ENCODE measurements at regions not wholly inside any gene's neighbourhood (a gene's known extent, or its start where the extent isn't known, plus 50 kb on each side); places are given as distances from the start of the nearest gene placed in this dataset.

DNA sequence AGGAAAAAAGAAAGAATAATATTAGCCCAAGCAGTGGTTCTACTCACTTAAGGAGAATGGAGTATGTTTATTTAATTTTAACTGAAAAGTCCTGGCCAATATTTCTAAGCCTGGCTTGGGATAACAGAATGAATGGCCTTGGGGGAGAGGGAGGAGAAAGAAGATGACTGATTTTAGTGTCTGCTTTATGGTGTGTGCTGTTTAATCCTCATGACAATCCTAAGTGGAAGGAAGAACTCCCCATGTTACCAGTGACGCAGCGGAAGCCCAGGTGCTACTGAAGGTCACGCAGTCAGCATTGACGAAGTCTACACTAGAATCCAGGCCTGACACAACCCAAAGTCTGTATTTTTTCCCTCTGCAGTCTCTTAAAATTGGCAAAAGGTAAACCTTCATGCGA lies 50.5 kb downstream of the PALM2AKAP2 start:
- DNase-seq, result no peak
- ChIA-PET POLR2A (no interaction called here), CTCF (no interaction called here)
- Mint-ChIP-seq H3K4me1 (no peaks in the 10 kb centered on the region), H3K4me3 (no peak overlapping the region), H3K27ac (no peak overlapping the region), H3K36me3 (no peaks in the 10 kb centered on the region), H3K9me3 (no peaks in the 10 kb centered on the region), H3K27me3 (peaks cover 6 to 9% of the 10 kb centered on the region in 2 donors)
- H3K4me1 ChIP-seq (ENCODE audit: control insufficient read depth in 1 of 2, extremely low read depth in 1 of 2, insufficient read depth in 2 of 2, low read length in 2 of 2), result no peaks in the 10 kb centered on the region
- ATAC-seq (replicated peaks in 1 of 4), result no peak
- H3K9me3 ChIP-seq, result no peaks in the 10 kb centered on the region
- no peak overlapping the region for H3K4me3 ChIP-seq (ENCODE audit: control insufficient read depth in 1 of 2, extremely low read depth in 1 of 2, low read length in 1 of 2)
- no peaks in the 10 kb centered on the region for H3K36me3 ChIP-seq (ENCODE audit: control insufficient read depth in 2 of 2, extremely low read depth in 1 of 2, insufficient read depth in 1 of 2, low read length in 1 of 2)
- WGBS (ENCODE audit: insufficient coverage), result no CpG with 5 or more reads among the region's 5 CpGs
- H3K27ac ChIP-seq (ENCODE audit: low read length), result no peak overlapping the region
- peaks cover 0 to 7% of the 10 kb centered on the region in 2 experiments for H3K27me3 ChIP-seq (replicated peaks in 1 of 2; ENCODE audit: control insufficient read depth in 2 of 2, extremely low read depth in 1 of 2, insufficient read depth in 2 of 2, low read length in 1 of 2)

GRCh38 chr9:109831998-109832658 lies 52.1 kb downstream of the PALM2AKAP2 start:
- no peaks in the 10 kb centered on the region for H3K9me3 ChIP-seq
- peaks cover 11 to 19% of the 10 kb centered on the region in 2 donors for H3K27me3 Mint-ChIP-seq
- peaks cover 0 to 7% of the 10 kb centered on the region in 2 experiments for H3K27me3 ChIP-seq (replicated peaks in 1 of 2; ENCODE audit: control insufficient read depth in 2 of 2, extremely low read depth in 1 of 2, insufficient read depth in 2 of 2, low read length in 1 of 2)
- no peaks in the 10 kb centered on the region for H3K9me3 Mint-ChIP-seq
- H3K27ac ChIP-seq (ENCODE audit: low read length), result no peak overlapping the region
- H3K36me3 ChIP-seq (ENCODE audit: control insufficient read depth in 2 of 2, extremely low read depth in 1 of 2, insufficient read depth in 1 of 2, low read length in 1 of 2), result no peaks in the 10 kb centered on the region
- ChIA-PET POLR2A (no interaction called here), CTCF (no interaction called here)
- H3K4me3 Mint-ChIP-seq, result no peak overlapping the region
- H3K36me3 Mint-ChIP-seq, result no peaks in the 10 kb centered on the region
- WGBS (ENCODE audit: insufficient coverage), result 100% methylated on average over 1 of the region's 6 CpGs
- DNase-seq (no peak), ATAC-seq (replicated peaks in 1 of 4) (no peak)
- H3K4me1 Mint-ChIP-seq, result no peaks in the 10 kb centered on the region
- no peak overlapping the region for H3K27ac Mint-ChIP-seq
- H3K4me3 ChIP-seq (ENCODE audit: control insufficient read depth in 1 of 2, extremely low read depth in 1 of 2, low read length in 1 of 2), result no peak overlapping the region
- no peaks in the 10 kb centered on the region for H3K4me1 ChIP-seq (ENCODE audit: control insufficient read depth in 1 of 2, extremely low read depth in 1 of 2, insufficient read depth in 2 of 2, low read length in 2 of 2)

DNA sequence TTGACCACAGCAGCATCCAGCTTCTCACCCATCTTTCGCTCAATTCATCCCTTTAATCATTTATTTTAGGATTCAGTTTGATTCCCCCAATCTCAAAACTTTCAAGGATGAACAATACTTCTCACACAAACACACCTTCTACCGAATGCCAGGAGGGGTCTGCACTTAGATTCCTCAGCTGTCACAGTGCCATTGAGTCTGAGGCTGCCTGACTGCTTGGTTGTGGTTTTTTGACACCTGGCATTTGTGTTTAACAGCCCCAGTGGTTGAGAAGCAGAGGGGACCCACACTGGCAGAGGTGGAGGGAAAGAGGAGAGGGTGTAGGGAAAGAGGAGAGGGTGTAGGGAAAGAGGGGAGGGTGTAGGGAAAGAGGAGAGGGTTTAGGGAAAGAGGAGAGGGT lies 54.9 kb downstream of the PALM2AKAP2 start:
- POLR2A ChIA-PET, result no interaction called here
- no peaks in the 10 kb centered on the region for H3K36me3 ChIP-seq (ENCODE audit: control insufficient read depth in 2 of 2, extremely low read depth in 1 of 2, insufficient read depth in 1 of 2, low read length in 1 of 2)
- H3K9me3 Mint-ChIP-seq, result no peaks in the 10 kb centered on the region
- H3K27me3 Mint-ChIP-seq, result peaks cover 13 to 24% of the 10 kb centered on the region in 2 donors
- no peak overlapping the region for H3K27ac ChIP-seq (ENCODE audit: low read length)
- no peaks in the 10 kb centered on the region for H3K36me3 Mint-ChIP-seq
- H3K4me3 ChIP-seq (ENCODE audit: control insufficient read depth in 1 of 2, extremely low read depth in 1 of 2, low read length in 1 of 2), result no peak overlapping the region
- no peak overlapping the region for H3K4me3 Mint-ChIP-seq
- CTCF ChIA-PET, result no interaction called here
- DNase-seq (no peak), ATAC-seq (replicated peaks in 1 of 4) (no peak)
- no peak overlapping the region for H3K27ac Mint-ChIP-seq
- WGBS (ENCODE audit: insufficient coverage), result 80% methylated on average over 1 of the region's 2 CpGs
- H3K27me3 ChIP-seq (replicated peaks in 1 of 2; ENCODE audit: control insufficient read depth in 2 of 2, extremely low read depth in 1 of 2, insufficient read depth in 2 of 2, low read length in 1 of 2), result peaks cover 0 to 7% of the 10 kb centered on the region in 2 experiments
- H3K4me1 Mint-ChIP-seq, result no peaks in the 10 kb centered on the region
- H3K4me1 ChIP-seq (ENCODE audit: control insufficient read depth in 1 of 2, extremely low read depth in 1 of 2, insufficient read depth in 2 of 2, low read length in 2 of 2), result no peaks in the 10 kb centered on the region
- no peaks in the 10 kb centered on the region for H3K9me3 ChIP-seq

GRCh38 chr9:109843641-109844040 lies 63.6 kb downstream of the PALM2AKAP2 start:
- POLR2A ChIA-PET, result interaction anchor here in 1 of 2 donors (0.6 kb wide), 1 partner anchor 968 kb away, joined by 4 read pairs; no protein-coding TSS in a partner anchor
- CTCF ChIA-PET, result no interaction called here

GRCh38 chr9:109845226-109845625 lies 65.2 kb downstream of the PALM2AKAP2 start:
- 100% methylated on average over 1 of the region's 2 CpGs for WGBS (ENCODE audit: insufficient coverage)

More at GRCh38 chr9:109843641-109844040, 63.6 kb downstream of the PALM2AKAP2 start:
- 87% methylated on average over 5 of the region's 11 CpGs for WGBS (ENCODE audit: insufficient coverage)
- Histone ChIP-seq H3K4me1 (ENCODE audit: control insufficient read depth in 1 of 2, extremely low read depth in 1 of 2, insufficient read depth in 2 of 2, low read length in 2 of 2) (no peaks in the 10 kb centered on the region), H3K4me3 (ENCODE audit: control insufficient read depth in 1 of 2, extremely low read depth in 1 of 2, low read length in 1 of 2) (no peak overlapping the region), H3K27ac (ENCODE audit: low read length) (no peak overlapping the region), H3K9me3 (no peaks in the 10 kb centered on the region), H3K27me3 (replicated peaks in 1 of 2; ENCODE audit: control insufficient read depth in 2 of 2, extremely low read depth in 1 of 2, insufficient read depth in 2 of 2, low read length in 1 of 2) (no peaks in the 10 kb centered on the region), H3K36me3 (ENCODE audit: control insufficient read depth in 2 of 2, extremely low read depth in 1 of 2, insufficient read depth in 1 of 2, low read length in 1 of 2) (no peaks in the 10 kb centered on the region)
- H3K27ac Mint-ChIP-seq, result no peak overlapping the region
- ATAC-seq (replicated peaks in 1 of 4), result no peak
- no peak overlapping the region for H3K4me3 Mint-ChIP-seq
- no peak for DNase-seq
- no peaks in the 10 kb centered on the region for H3K36me3 Mint-ChIP-seq
- H3K27me3 Mint-ChIP-seq, result peaks cover 0 to 4% of the 10 kb centered on the region in 2 donors
- H3K9me3 Mint-ChIP-seq, result no peaks in the 10 kb centered on the region
- no peaks in the 10 kb centered on the region for H3K4me1 Mint-ChIP-seq

DNA sequence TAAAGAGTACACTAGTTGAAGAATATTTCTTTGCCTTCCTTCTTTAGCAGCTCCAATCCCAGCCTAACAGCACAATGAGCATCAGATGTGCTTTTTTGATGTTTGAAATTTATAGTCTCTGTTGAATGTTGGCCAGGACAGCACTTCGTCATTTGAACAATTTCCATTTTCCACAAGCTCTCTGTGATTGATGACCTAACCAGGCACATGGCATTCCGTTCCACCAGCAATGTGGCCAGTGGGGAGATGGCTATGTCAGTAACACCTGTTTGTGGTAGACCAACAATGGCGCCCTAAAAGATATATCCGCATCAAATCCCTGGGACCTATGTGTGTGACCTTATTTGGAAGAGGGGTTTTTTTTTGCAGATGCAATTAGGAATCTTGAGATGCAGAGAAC lies 66.8 kb downstream of the PALM2AKAP2 start:
- Mint-ChIP-seq H3K36me3 (no peaks in the 10 kb centered on the region), H3K27ac (no peak overlapping the region), H3K4me1 (no peaks in the 10 kb centered on the region), H3K4me3 (no peak overlapping the region), H3K27me3 (peaks cover 0 to 2% of the 10 kb centered on the region in 2 donors), H3K9me3 (no peaks in the 10 kb centered on the region)
- Histone ChIP-seq H3K36me3 (ENCODE audit: control insufficient read depth in 2 of 2, extremely low read depth in 1 of 2, insufficient read depth in 1 of 2, low read length in 1 of 2) (no peaks in the 10 kb centered on the region), H3K4me3 (ENCODE audit: control insufficient read depth in 1 of 2, extremely low read depth in 1 of 2, low read length in 1 of 2) (no peak overlapping the region), H3K4me1 (ENCODE audit: control insufficient read depth in 1 of 2, extremely low read depth in 1 of 2, insufficient read depth in 2 of 2, low read length in 2 of 2) (no peaks in the 10 kb centered on the region), H3K9me3 (no peaks in the 10 kb centered on the region), H3K27me3 (replicated peaks in 1 of 2; ENCODE audit: control insufficient read depth in 2 of 2, extremely low read depth in 1 of 2, insufficient read depth in 2 of 2, low read length in 1 of 2) (no peaks in the 10 kb centered on the region), H3K27ac (ENCODE audit: low read length) (no peak overlapping the region)
- DNase-seq, result no peak
- no peak for ATAC-seq (replicated peaks in 1 of 4)
- ChIA-PET CTCF (no interaction called here), POLR2A (no interaction called here)
- 57% methylated on average over 3 of the region's 4 CpGs for WGBS (ENCODE audit: insufficient coverage)

More at GRCh38 chr9:109845226-109845625, 65.2 kb downstream of the PALM2AKAP2 start:
- H3K9me3 Mint-ChIP-seq, result no peaks in the 10 kb centered on the region
- ChIA-PET CTCF (no interaction called here), POLR2A (no interaction called here)
- H3K36me3 Mint-ChIP-seq, result no peaks in the 10 kb centered on the region
- no peak for ATAC-seq (replicated peaks in 1 of 4)
- no peak for DNase-seq
- Histone ChIP-seq H3K9me3 (no peaks in the 10 kb centered on the region), H3K36me3 (ENCODE audit: control insufficient read depth in 2 of 2, extremely low read depth in 1 of 2, insufficient read depth in 1 of 2, low read length in 1 of 2) (no peaks in the 10 kb centered on the region), H3K4me1 (ENCODE audit: control insufficient read depth in 1 of 2, extremely low read depth in 1 of 2, insufficient read depth in 2 of 2, low read length in 2 of 2) (no peaks in the 10 kb centered on the region), H3K27me3 (replicated peaks in 1 of 2; ENCODE audit: control insufficient read depth in 2 of 2, extremely low read depth in 1 of 2, insufficient read depth in 2 of 2, low read length in 1 of 2) (no peaks in the 10 kb centered on the region), H3K27ac (ENCODE audit: low read length) (no peak overlapping the region), H3K4me3 (ENCODE audit: control insufficient read depth in 1 of 2, extremely low read depth in 1 of 2, low read length in 1 of 2) (no peak overlapping the region)
- H3K27me3 Mint-ChIP-seq, result peaks cover 0 to 2% of the 10 kb centered on the region in 2 donors
- no peaks in the 10 kb centered on the region for H3K4me1 Mint-ChIP-seq
- no peak overlapping the region for H3K27ac Mint-ChIP-seq
- H3K4me3 Mint-ChIP-seq, result no peak overlapping the region

DNA sequence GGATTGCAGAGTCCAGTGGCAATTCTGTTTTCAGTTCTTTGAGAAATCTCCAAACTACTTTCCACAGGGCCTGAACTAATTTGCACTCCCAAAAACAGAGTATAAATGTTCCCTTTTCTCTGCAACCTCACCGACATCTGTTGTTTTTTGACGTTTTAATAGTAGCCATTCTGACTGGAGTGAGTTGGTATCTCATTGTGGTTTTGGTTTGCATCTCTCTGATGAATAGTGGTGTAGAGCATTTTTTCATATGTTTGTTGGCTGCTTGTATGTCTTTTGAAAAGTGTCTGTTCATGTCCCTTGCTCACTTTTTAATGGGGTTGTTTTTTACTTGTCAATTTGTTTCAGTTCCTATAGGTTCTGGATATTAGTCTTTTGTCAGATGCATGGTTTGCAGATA lies 72.6 kb downstream of the PALM2AKAP2 start:
- no peak for ATAC-seq (replicated peaks in 1 of 4)
- Mint-ChIP-seq H3K4me3 (no peak overlapping the region), H3K27ac (no peak overlapping the region), H3K9me3 (peaks cover 0 to 6% (median 0%) of the 10 kb centered on the region in 3 donors), H3K36me3 (no peaks in the 10 kb centered on the region), H3K4me1 (no peaks in the 10 kb centered on the region), H3K27me3 (peaks cover 10 to 16% of the 10 kb centered on the region in 2 donors)
- H3K27ac ChIP-seq (ENCODE audit: low read length), result no peak overlapping the region
- H3K4me1 ChIP-seq (ENCODE audit: control insufficient read depth in 1 of 2, extremely low read depth in 1 of 2, insufficient read depth in 2 of 2, low read length in 2 of 2), result no peaks in the 10 kb centered on the region
- H3K36me3 ChIP-seq (ENCODE audit: control insufficient read depth in 2 of 2, extremely low read depth in 1 of 2, insufficient read depth in 1 of 2, low read length in 1 of 2), result no peaks in the 10 kb centered on the region
- H3K9me3 ChIP-seq, result no peaks in the 10 kb centered on the region
- CTCF ChIA-PET, result no interaction called here
- H3K27me3 ChIP-seq (replicated peaks in 1 of 2; ENCODE audit: control insufficient read depth in 2 of 2, extremely low read depth in 1 of 2, insufficient read depth in 2 of 2, low read length in 1 of 2), result peaks cover 0 to 4% of the 10 kb centered on the region in 2 experiments
- POLR2A ChIA-PET, result no interaction called here
- no peak overlapping the region for H3K4me3 ChIP-seq (ENCODE audit: control insufficient read depth in 1 of 2, extremely low read depth in 1 of 2, low read length in 1 of 2)
- 86% methylated on average over 2 of the region's 2 CpGs for WGBS (ENCODE audit: insufficient coverage)
- DNase-seq, result no peak
